ENCODE measurements at regions not wholly inside any gene's neighbourhood (a gene's known extent, or its start where the extent isn't known, plus 50 kb on each side); places are given as distances from the start of the nearest gene placed in this dataset.

- TF ChIP-seq EZH2phosphoT487 (IDR thresholded peaks at IDR 0.05; ENCODE audit: borderline replicate concordance, low read length) (no peak), CTCF (conservative IDR thresholded peaks at IDR 0.05; ENCODE audit: low read depth, low read length) (no peak)
Observed at GRCh38 chr1:113018911-113019310, 54.1 kb upstream of the LRIG2 start.

Data from PC-3 (cell line).